PC-9 (cell line): ENCODE measurements at regions not wholly inside any gene's neighbourhood (a gene's known extent, or its start where the extent isn't known, plus 50 kb on each side); places are given as distances from the start of the nearest gene placed in this dataset.

Experiments
- BruUV-seq: library from RNA; stranded (reverse); fragments of 400-500 nt; replicated peaks from 2 replicates; lab custom pipeline; 2021; lab: Mats Ljungman, UMichigan
- CTCF ChIA-PET: fragments of 300-600 bp; sonication (Branson Sonifier 250); formaldehyde crosslinking; loops from one replicate; lab custom pipeline; 2022; ENCODE audit warnings: antibody characterized with exemption; lab: Charles Lee
- POLR2A ChIA-PET: fragments of 300-600 bp; sonication (Branson Sonifier 250); formaldehyde crosslinking; loops from one replicate; lab custom pipeline; 2022; ENCODE audit warnings: antibody characterized with exemption; ENCODE audit not compliant: unreplicated experiment; lab: Charles Lee
- DNase-seq, 2 experiments: peaks; one replicate each; pipeline versions ENCODE4 v3.0.0 to v3.0.0-alpha.2; 2015 to 2022; ENCODE audit warnings: mixed read lengths in 1 of 2
- H2AFZ ChIP-seq: fragments of 200-600 bp; sonication (generic); 2 replicates; pipeline ENCODE4 v1.8.1; 2017; ENCODE audit warnings: antibody characterized with exemption
- H3F3A ChIP-seq: fragments of 200-600 bp; sonication (generic); 2 replicates; pipeline ENCODE4 v1.8.1; 2017; ENCODE audit warnings: antibody characterized with exemption, mild to moderate bottlenecking, low read depth; ENCODE audit not compliant: insufficient read depth
- H3K27ac ChIP-seq: fragments of 200-600 bp; sonication (generic); 2 replicates; pipeline ENCODE4 v1.6.1; 2016; ENCODE audit warnings: mixed run types
- H3K27me3 ChIP-seq: fragments of 200-600 bp; sonication (generic); 2 replicates; pipeline ENCODE4 v1.6.1; 2016; ENCODE audit warnings: low read depth, mixed run types; ENCODE audit not compliant: insufficient read depth
- H3K36me3 ChIP-seq: fragments of 200-600 bp; sonication (generic); 2 replicates; pipeline ENCODE4 v1.6.1; 2016; ENCODE audit warnings: low read depth, mixed run types
- H3K4me1 ChIP-seq: fragments of 200-600 bp; sonication (generic); replicated peaks from 2 replicates; pipeline ENCODE4 v1.6.1; 2016; ENCODE audit warnings: mixed run types; ENCODE audit not compliant: insufficient read depth
- H3K4me2 ChIP-seq: fragments of 200-600 bp; sonication (generic); 2 replicates; pipeline ENCODE4 v1.6.1; 2017; ENCODE audit warnings: mixed run types
- H3K4me3 ChIP-seq: fragments of 200-600 bp; sonication (generic); 2 replicates; pipeline ENCODE4 v1.6.1; 2016; ENCODE audit warnings: mixed run types
- H3K79me2 ChIP-seq: fragments of 200-600 bp; sonication (generic); 2 replicates; pipeline ENCODE4 v1.6.1; 2017; ENCODE audit warnings: low read depth, mixed run types
- H3K9me2 ChIP-seq: fragments of 200-600 bp; sonication (generic); 2 replicates; pipeline ENCODE4 v1.8.1; 2017; ENCODE audit warnings: mild to moderate bottlenecking; ENCODE audit not compliant: insufficient read depth
- H3K9me3 ChIP-seq: fragments of 200-600 bp; sonication (generic); 2 replicates; pipeline ENCODE4 v1.8.1; 2016; ENCODE audit warnings: low read depth; ENCODE audit not compliant: insufficient read depth
- H4K20me1 ChIP-seq: fragments of 200-600 bp; sonication (generic); 2 replicates; pipeline ENCODE4 v1.8.1; 2017; ENCODE audit not compliant: insufficient read depth
- EZH2 ChIP-seq: fragments of 200-600 bp; sonication (generic); IDR thresholded peaks from 2 replicates; pipeline ENCODE4 v1.8.0; 2017; ENCODE audit warnings: antibody characterized with exemption, low read depth
- intact Hi-C: fragments of 100-400 bp; cut with micrococcal nuclease; formaldehyde crosslinking; loops from one replicate; pipeline ENCODE4 v1.10.0; 2022; ENCODE audit not compliant: unreplicated experiment
- TF ChIP-seq, protein P1 (sequence below): fragments of 200-600 bp; sonication (generic); conservative IDR thresholded peaks from 2 replicates; pipeline ENCODE4 v1.6.1; 2017; ENCODE audit warnings: mixed run types, antibody characterized with exemption, mild to moderate bottlenecking, moderate library complexity

DNA sequence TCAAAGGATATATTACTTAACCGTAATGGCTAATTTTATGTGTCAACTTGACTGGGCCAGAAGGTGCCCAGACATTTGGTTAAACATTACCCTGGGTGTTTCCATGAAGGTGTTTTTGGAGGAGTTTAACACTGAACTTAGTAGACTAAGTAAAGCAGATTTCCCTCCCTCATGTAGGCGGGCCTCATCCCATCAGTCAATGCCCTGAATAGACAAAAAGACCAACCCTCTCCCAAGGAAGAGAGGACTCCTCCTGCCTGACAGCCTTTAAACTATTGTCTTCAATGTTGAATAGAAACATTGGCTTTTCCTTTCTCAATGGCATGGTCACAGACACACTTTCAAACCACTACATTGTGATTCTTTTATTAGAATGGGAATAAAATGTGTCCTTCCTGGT is 121.9 kb downstream of the SETD4 start:
- ChIA-PET POLR2A (no interaction called here), CTCF (no interaction called here)
- no peak overlapping the region for H3K4me3 ChIP-seq
- no peak overlapping the region for H2AFZ ChIP-seq
- H3K27me3 ChIP-seq = no peaks in the 10 kb centered on the region
- no peaks in the 10 kb centered on the region for H3K9me2 ChIP-seq
- peaks cover 3% of the 10 kb centered on the region for H3F3A ChIP-seq
- intact Hi-C loops = loop anchor here (5.0 to 10.0 kb wide), 2 partner anchors 94 to 1246 kb away; no protein-coding TSS in a partner anchor
- no peak overlapping the region for H3K27ac ChIP-seq
- H3K4me1 ChIP-seq = 0 out of 2 replicates have a peak, but pooled peaks cover 3% of the 10 kb centered on the region
- no TSS peak for BruUV-seq
- no peak for TF ChIP-seq EZH2
- TF ChIP-seq, protein P1, sequence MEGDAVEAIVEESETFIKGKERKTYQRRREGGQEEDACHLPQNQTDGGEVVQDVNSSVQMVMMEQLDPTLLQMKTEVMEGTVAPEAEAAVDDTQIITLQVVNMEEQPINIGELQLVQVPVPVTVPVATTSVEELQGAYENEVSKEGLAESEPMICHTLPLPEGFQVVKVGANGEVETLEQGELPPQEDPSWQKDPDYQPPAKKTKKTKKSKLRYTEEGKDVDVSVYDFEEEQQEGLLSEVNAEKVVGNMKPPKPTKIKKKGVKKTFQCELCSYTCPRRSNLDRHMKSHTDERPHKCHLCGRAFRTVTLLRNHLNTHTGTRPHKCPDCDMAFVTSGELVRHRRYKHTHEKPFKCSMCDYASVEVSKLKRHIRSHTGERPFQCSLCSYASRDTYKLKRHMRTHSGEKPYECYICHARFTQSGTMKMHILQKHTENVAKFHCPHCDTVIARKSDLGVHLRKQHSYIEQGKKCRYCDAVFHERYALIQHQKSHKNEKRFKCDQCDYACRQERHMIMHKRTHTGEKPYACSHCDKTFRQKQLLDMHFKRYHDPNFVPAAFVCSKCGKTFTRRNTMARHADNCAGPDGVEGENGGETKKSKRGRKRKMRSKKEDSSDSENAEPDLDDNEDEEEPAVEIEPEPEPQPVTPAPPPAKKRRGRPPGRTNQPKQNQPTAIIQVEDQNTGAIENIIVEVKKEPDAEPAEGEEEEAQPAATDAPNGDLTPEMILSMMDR = no peak
- DNase-seq = no peak
- H3K4me2 ChIP-seq = no peak overlapping the region
- no peaks in the 10 kb centered on the region for H3K36me3 ChIP-seq
- no peaks in the 10 kb centered on the region for H3K9me3 ChIP-seq
- H4K20me1 ChIP-seq = no peaks in the 10 kb centered on the region
- no peaks in the 10 kb centered on the region for H3K79me2 ChIP-seq

DNA sequence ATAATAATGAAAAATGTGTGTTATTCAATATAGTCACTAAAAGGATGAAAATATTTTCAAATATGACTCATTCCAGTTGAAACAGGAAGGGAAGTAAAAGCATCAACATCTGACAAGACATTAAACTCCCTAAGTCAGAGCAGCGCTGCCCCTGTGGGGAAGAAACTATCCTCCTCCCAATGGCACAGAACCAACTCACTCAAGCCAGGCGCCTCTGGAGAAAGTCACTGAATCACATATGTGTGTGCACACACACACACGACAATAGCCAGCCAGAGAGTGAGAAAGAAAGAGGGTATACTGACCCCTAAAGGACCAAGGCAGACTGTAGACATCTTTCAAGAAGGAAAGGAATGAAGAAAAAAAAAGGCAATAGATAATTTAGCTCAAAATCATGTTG is 126.9 kb downstream of the SETD4 start:
- no peaks in the 10 kb centered on the region for H3K27me3 ChIP-seq
- H3F3A ChIP-seq = peaks cover 11% of the 10 kb centered on the region
- intact Hi-C loops = loop anchor here (10.0 kb wide), 1 partner anchor 89 kb away; no protein-coding TSS in a partner anchor
- no peaks in the 10 kb centered on the region for H3K9me3 ChIP-seq
- H3K27ac ChIP-seq = 0 out of 2 replicates have a peak overlapping the region, but pooled peaks have one; percentile 52
- peaks cover 14% of the 10 kb centered on the region; the same call in 1 of the 2 replicates for H3K4me1 ChIP-seq
- no peaks in the 10 kb centered on the region for H3K79me2 ChIP-seq
- DNase-seq = peak in 1 of 2 experiments; percentile 26
- H3K36me3 ChIP-seq = no peaks in the 10 kb centered on the region
- POLR2A ChIA-PET = no interaction called here
- BruUV-seq = no TSS peak
- no peaks in the 10 kb centered on the region for H4K20me1 ChIP-seq
- CTCF ChIA-PET = interaction anchor here (0.6 kb wide), 2 partner anchors 229 to 495 kb away, joined by 3 to 5 read pairs; no protein-coding TSS in a partner anchor
- H2AFZ ChIP-seq = no peak overlapping the region
- H3K4me3 ChIP-seq = no peak overlapping the region
- H3K4me2 ChIP-seq = peak overlapping the region; percentile 26; the same call in 1 of the 2 replicates
- no peaks in the 10 kb centered on the region for H3K9me2 ChIP-seq
- TF ChIP-seq EZH2 = no peak
- TF ChIP-seq, protein P1 = no peak

DNA sequence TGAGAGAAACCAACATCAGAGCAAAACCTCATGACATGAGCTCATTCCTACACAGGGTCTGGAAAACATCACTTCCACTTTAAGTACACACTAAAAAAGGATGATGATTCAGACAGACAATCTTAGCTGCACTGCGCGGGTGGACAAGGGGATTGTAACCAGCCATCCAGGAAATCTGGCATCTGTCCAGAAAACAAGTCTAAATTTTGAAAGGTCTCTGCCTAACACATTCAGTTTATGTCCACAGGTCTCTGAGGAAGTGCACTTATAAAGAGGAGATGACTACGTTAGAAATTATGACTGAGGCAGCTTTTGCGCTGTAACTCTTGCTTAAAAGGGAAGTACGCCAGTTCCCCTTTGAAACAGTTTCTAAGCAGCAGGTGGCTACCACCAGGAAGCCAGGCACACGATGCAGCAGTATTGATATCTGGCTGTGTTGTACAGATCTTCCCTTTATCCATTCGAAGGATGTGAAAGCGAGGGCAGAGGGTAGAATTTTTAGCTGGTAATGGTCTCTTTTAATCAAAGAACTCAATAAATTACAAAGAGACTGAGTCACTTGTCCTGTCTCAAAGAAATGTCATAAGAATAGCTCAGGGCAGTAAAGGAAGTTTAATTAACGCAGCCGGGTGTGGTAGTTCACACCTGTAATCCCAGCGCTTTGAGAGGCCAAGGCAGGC is 128.0 kb downstream of the SETD4 start:
- H3K9me3 ChIP-seq = no peaks in the 10 kb centered on the region
- no peak overlapping the region for H2AFZ ChIP-seq
- no peaks in the 10 kb centered on the region for H3K27me3 ChIP-seq
- H3K36me3 ChIP-seq = no peaks in the 10 kb centered on the region
- intact Hi-C loops = loop anchor here (10.0 kb wide), 1 partner anchor 88 kb away; no protein-coding TSS in a partner anchor
- no peaks in the 10 kb centered on the region for H4K20me1 ChIP-seq
- H3K79me2 ChIP-seq = no peaks in the 10 kb centered on the region
- no TSS peak for BruUV-seq
- H3K27ac ChIP-seq = peak overlapping the region; percentile 52
- H3K4me1 ChIP-seq = peaks cover 14% of the 10 kb centered on the region; the same call in 1 of the 2 replicates
- no peak for TF ChIP-seq EZH2
- no peaks in the 10 kb centered on the region for H3K9me2 ChIP-seq
- no peak overlapping the region for H3K4me3 ChIP-seq
- ChIA-PET POLR2A (interaction anchor here (0.6 kb wide), 2 partner anchors 93 to 156 kb away, joined by 4 to 8 read pairs; no protein-coding TSS in a partner anchor), CTCF (interaction anchor here (0.5 to 0.8 kb wide), 3 partner anchors 278 to 494 kb away, joined by 3 read pairs; no protein-coding TSS in a partner anchor)
- peak overlapping the region; percentile 26 for H3K4me2 ChIP-seq
- DNase-seq = peak; percentile 19 to 68
- peaks cover 11% of the 10 kb centered on the region for H3F3A ChIP-seq
